ENCODE measurements at regions not wholly inside any gene's neighbourhood (a gene's known extent, or its start where the extent isn't known, plus 50 kb on each side); places are given as distances from the start of the nearest gene placed in this dataset.
A peak's percentile ranks its signal among the peaks of the same experiment; 100 is the strongest.

- DNase-seq: no peak
These were observed 118.1 kb upstream of the CXCR4 start for GRCh38 chr2:136236019-136236418.

GRCh38 chr2:136235546-136235945 lies 117.6 kb upstream of the CXCR4 start:
- no peak for DNase-seq

- no peak for DNase-seq
These were observed 116.3 kb upstream of the CXCR4 start for GRCh38 chr2:136234261-136234660.

- DNase-seq: no peak
These were observed 115.3 kb upstream of the CXCR4 start for GRCh38 chr2:136233298-136233697.

GRCh38 chr2:136232456-136233172 lies 114.7 kb upstream of the CXCR4 start:
- DNase-seq: no peak

GRCh38 chr2:136230464-136230863 lies 112.5 kb upstream of the CXCR4 start:
- no peak for DNase-seq

- DNase-seq: no peak
These were observed 109.0 kb upstream of the CXCR4 start for GRCh38 chr2:136226903-136227302.

GRCh38 chr2:136225950-136226835 lies 108.2 kb upstream of the CXCR4 start:
- peak; percentile 70 for DNase-seq

- DNase-seq: no peak
These were observed 105.3 kb upstream of the CXCR4 start for GRCh38 chr2:136223274-136223673.

GRCh38 chr2:136222862-136223261 lies 104.9 kb upstream of the CXCR4 start:
- no peak for DNase-seq

GRCh38 chr2:136221026-136221425 lies 103.1 kb upstream of the CXCR4 start:
- DNase-seq: no peak

GRCh38 chr2:136219963-136220362 lies 102.0 kb upstream of the CXCR4 start:
- DNase-seq: no peak

GRCh38 chr2:136219341-136219740 lies 101.4 kb upstream of the CXCR4 start:
- DNase-seq: no peak

GRCh38 chr2:136217996-136218395 lies 100.0 kb upstream of the CXCR4 start:
- no peak for DNase-seq

GRCh38 chr2:136215908-136216472 lies 98.0 kb upstream of the CXCR4 start:
- DNase-seq: no peak

- DNase-seq: no peak
These were observed 97.5 kb upstream of the CXCR4 start for GRCh38 chr2:136215449-136215848.

- DNase-seq: no peak
These were observed 96.6 kb upstream of the CXCR4 start for GRCh38 chr2:136214307-136215200.

GRCh38 chr2:136213836-136214235 lies 95.9 kb upstream of the CXCR4 start:
- DNase-seq: no peak

- DNase-seq: no peak
These were observed 94.8 kb upstream of the CXCR4 start for GRCh38 chr2:136212426-136213378.

GRCh38 chr2:136211701-136212100 lies 93.8 kb upstream of the CXCR4 start:
- DNase-seq: no peak

GRCh38 chr2:136210822-136211221 lies 92.9 kb upstream of the CXCR4 start:
- DNase-seq: no peak

- DNase-seq: no peak
These were observed 92.5 kb upstream of the CXCR4 start for GRCh38 chr2:136210455-136210805.

Data from NCI-H1092 treated with DMSO at 0.1 percent for 48 hours (cell line).